ENCODE measurements at regions not wholly inside any gene's neighbourhood (a gene's known extent, or its start where the extent isn't known, plus 50 kb on each side); places are given as distances from the start of the nearest gene placed in this dataset.

- Mint-ChIP-seq H3K9me3 (peaks cover 6% of the 10 kb centered on the region), H3K27me3 (no peaks in the 10 kb centered on the region), H3K4me3 (no peak overlapping the region), H3K27ac (no peak overlapping the region), H3K36me3 (ENCODE audit: low read depth) (no peaks in the 10 kb centered on the region), H3K4me1 (ENCODE audit: low read depth) (no peaks in the 10 kb centered on the region)
- DNase-seq = no peak
Observed at GRCh38 chr11:92308366-92308765, 83.7 kb downstream of the FAT3 start.

- no peak for DNase-seq
Observed at GRCh38 chr11:92311616-92312449, 87.2 kb downstream of the FAT3 start.

GRCh38 chr11:92313784-92314183 lies 89.2 kb downstream of the FAT3 start:
- H3K4me3 Mint-ChIP-seq = no peak overlapping the region

More at GRCh38 chr11:92311616-92312449, 87.2 kb downstream of the FAT3 start:
- Mint-ChIP-seq H3K4me1 (ENCODE audit: low read depth) (no peaks in the 10 kb centered on the region), H3K4me3 (no peak overlapping the region), H3K36me3 (ENCODE audit: low read depth) (no peaks in the 10 kb centered on the region), H3K9me3 (peaks cover 6% of the 10 kb centered on the region), H3K27ac (no peak overlapping the region), H3K27me3 (no peaks in the 10 kb centered on the region)

GRCh38 chr11:92314499-92314898 lies 89.9 kb downstream of the FAT3 start:
- H3K9me3 Mint-ChIP-seq = peaks cover 6% of the 10 kb centered on the region
- no peaks in the 10 kb centered on the region for H3K36me3 Mint-ChIP-seq (ENCODE audit: low read depth)
- no peak overlapping the region for H3K4me3 Mint-ChIP-seq
- H3K4me1 Mint-ChIP-seq (ENCODE audit: low read depth) = no peaks in the 10 kb centered on the region
- no peak overlapping the region for H3K27ac Mint-ChIP-seq
- DNase-seq = no peak
- peaks cover 3% of the 10 kb centered on the region for H3K27me3 Mint-ChIP-seq

More at GRCh38 chr11:92313784-92314183, 89.2 kb downstream of the FAT3 start:
- DNase-seq = no peak
- Mint-ChIP-seq H3K27ac (no peak overlapping the region), H3K27me3 (no peaks in the 10 kb centered on the region), H3K9me3 (peaks cover 6% of the 10 kb centered on the region), H3K36me3 (ENCODE audit: low read depth) (no peaks in the 10 kb centered on the region), H3K4me1 (ENCODE audit: low read depth) (no peaks in the 10 kb centered on the region)

- Mint-ChIP-seq H3K4me3 (no peak overlapping the region), H3K36me3 (ENCODE audit: low read depth) (no peaks in the 10 kb centered on the region), H3K4me1 (ENCODE audit: low read depth) (no peaks in the 10 kb centered on the region), H3K27me3 (peaks cover 3% of the 10 kb centered on the region), H3K9me3 (peaks cover 6% of the 10 kb centered on the region), H3K27ac (no peak overlapping the region)
- no peak for DNase-seq
Observed at GRCh38 chr11:92316106-92316809, 91.6 kb downstream of the FAT3 start.

- no peaks in the 10 kb centered on the region for H3K4me1 Mint-ChIP-seq (ENCODE audit: low read depth)
- H3K36me3 Mint-ChIP-seq (ENCODE audit: low read depth) = no peaks in the 10 kb centered on the region
- H3K4me3 Mint-ChIP-seq = no peak overlapping the region
- peaks cover 3% of the 10 kb centered on the region for H3K27me3 Mint-ChIP-seq
- H3K9me3 Mint-ChIP-seq = peaks cover 2% of the 10 kb centered on the region
- no peak for DNase-seq
- H3K27ac Mint-ChIP-seq = no peak overlapping the region
Observed at GRCh38 chr11:92317222-92317621, 92.6 kb downstream of the FAT3 start.

GRCh38 chr11:92317721-92318120 lies 93.1 kb downstream of the FAT3 start:
- H3K27me3 Mint-ChIP-seq = peaks cover 3% of the 10 kb centered on the region
- H3K9me3 Mint-ChIP-seq = no peaks in the 10 kb centered on the region
- no peaks in the 10 kb centered on the region for H3K36me3 Mint-ChIP-seq (ENCODE audit: low read depth)
- no peak for DNase-seq
- no peaks in the 10 kb centered on the region for H3K4me1 Mint-ChIP-seq (ENCODE audit: low read depth)
- no peak overlapping the region for H3K4me3 Mint-ChIP-seq
- no peak overlapping the region for H3K27ac Mint-ChIP-seq

GRCh38 chr11:92322225-92322624 lies 97.6 kb downstream of the FAT3 start:
- Mint-ChIP-seq H3K4me1 (ENCODE audit: low read depth) (no peaks in the 10 kb centered on the region), H3K36me3 (ENCODE audit: low read depth) (no peaks in the 10 kb centered on the region), H3K27ac (no peak overlapping the region), H3K4me3 (no peak overlapping the region), H3K9me3 (no peaks in the 10 kb centered on the region), H3K27me3 (peaks cover 3% of the 10 kb centered on the region)
- no peak for DNase-seq

GRCh38 chr11:92324890-92325289 lies 100.3 kb downstream of the FAT3 start:
- Mint-ChIP-seq H3K36me3 (ENCODE audit: low read depth) (no peaks in the 10 kb centered on the region), H3K27ac (no peak overlapping the region), H3K27me3 (no peaks in the 10 kb centered on the region), H3K9me3 (no peaks in the 10 kb centered on the region), H3K4me3 (no peak overlapping the region), H3K4me1 (ENCODE audit: low read depth) (no peaks in the 10 kb centered on the region)
- DNase-seq = no peak

- no peaks in the 10 kb centered on the region for H3K36me3 Mint-ChIP-seq (ENCODE audit: low read depth)
- no peaks in the 10 kb centered on the region for H3K9me3 Mint-ChIP-seq
- H3K4me1 Mint-ChIP-seq (ENCODE audit: low read depth) = no peaks in the 10 kb centered on the region
- H3K27ac Mint-ChIP-seq = no peak overlapping the region
- DNase-seq = no peak
- no peaks in the 10 kb centered on the region for H3K27me3 Mint-ChIP-seq
- no peak overlapping the region for H3K4me3 Mint-ChIP-seq
Observed at GRCh38 chr11:92325416-92325815, 100.8 kb downstream of the FAT3 start.

- Mint-ChIP-seq H3K4me1 (ENCODE audit: low read depth) (no peaks in the 10 kb centered on the region), H3K36me3 (ENCODE audit: low read depth) (no peaks in the 10 kb centered on the region), H3K27ac (no peak overlapping the region), H3K9me3 (no peaks in the 10 kb centered on the region), H3K4me3 (no peak overlapping the region), H3K27me3 (no peaks in the 10 kb centered on the region)
- no peak for DNase-seq
Observed at GRCh38 chr11:92329137-92329536, 104.5 kb downstream of the FAT3 start.

- no peaks in the 10 kb centered on the region for H3K9me3 Mint-ChIP-seq
- H3K27ac Mint-ChIP-seq = no peak overlapping the region
- DNase-seq = no peak
- no peaks in the 10 kb centered on the region for H3K36me3 Mint-ChIP-seq (ENCODE audit: low read depth)
- no peaks in the 10 kb centered on the region for H3K27me3 Mint-ChIP-seq
- no peaks in the 10 kb centered on the region for H3K4me1 Mint-ChIP-seq (ENCODE audit: low read depth)
- H3K4me3 Mint-ChIP-seq = no peak overlapping the region
Observed at GRCh38 chr11:92329646-92330045, 105.0 kb downstream of the FAT3 start.

GRCh38 chr11:92330114-92330513 lies 105.5 kb downstream of the FAT3 start:
- no peak for DNase-seq
- Mint-ChIP-seq H3K27me3 (no peaks in the 10 kb centered on the region), H3K4me1 (ENCODE audit: low read depth) (no peaks in the 10 kb centered on the region), H3K4me3 (no peak overlapping the region), H3K27ac (no peak overlapping the region), H3K9me3 (no peaks in the 10 kb centered on the region), H3K36me3 (ENCODE audit: low read depth) (no peaks in the 10 kb centered on the region)

- Mint-ChIP-seq H3K36me3 (ENCODE audit: low read depth) (no peaks in the 10 kb centered on the region), H3K9me3 (peaks cover under 1% of the 10 kb centered on the region), H3K27ac (no peak overlapping the region), H3K27me3 (no peaks in the 10 kb centered on the region), H3K4me1 (ENCODE audit: low read depth) (no peaks in the 10 kb centered on the region), H3K4me3 (no peak overlapping the region)
- no peak for DNase-seq
Observed at GRCh38 chr11:92332986-92333385, 108.4 kb downstream of the FAT3 start.

- Mint-ChIP-seq H3K4me1 (ENCODE audit: low read depth) (no peaks in the 10 kb centered on the region), H3K4me3 (no peak overlapping the region), H3K27ac (no peak overlapping the region), H3K9me3 (peaks cover 13% of the 10 kb centered on the region), H3K36me3 (ENCODE audit: low read depth) (no peaks in the 10 kb centered on the region), H3K27me3 (no peaks in the 10 kb centered on the region)
- DNase-seq = no peak
Observed at GRCh38 chr11:92340839-92341238, 116.2 kb downstream of the FAT3 start.
